ENCODE measurements at regions not wholly inside any gene's neighbourhood (a gene's known extent, or its start where the extent isn't known, plus 50 kb on each side); places are given as distances from the start of the nearest gene placed in this dataset.

- no peak for TF ChIP-seq POLR2A (IDR thresholded peaks at IDR 0.05; ENCODE audit: low read length)
- no peak for TF ChIP-seq GATA1 (IDR thresholded peaks at IDR 0.05; ENCODE audit: low read depth, low read length)
These were observed 157.8 kb downstream of the FGF18 start for GRCh38 chr5:171577042-171577758.

Measured in erythroblast (primary cell).